ENCODE measurements at regions not wholly inside any gene's neighbourhood (a gene's known extent, or its start where the extent isn't known, plus 50 kb on each side); places are given as distances from the start of the nearest gene placed in this dataset.
"Not testable (repeated sequence)": the region's sequence is repeated elsewhere in the genome, so short reads cannot be mapped to it uniquely, and the experiment has no call there.

DNA sequence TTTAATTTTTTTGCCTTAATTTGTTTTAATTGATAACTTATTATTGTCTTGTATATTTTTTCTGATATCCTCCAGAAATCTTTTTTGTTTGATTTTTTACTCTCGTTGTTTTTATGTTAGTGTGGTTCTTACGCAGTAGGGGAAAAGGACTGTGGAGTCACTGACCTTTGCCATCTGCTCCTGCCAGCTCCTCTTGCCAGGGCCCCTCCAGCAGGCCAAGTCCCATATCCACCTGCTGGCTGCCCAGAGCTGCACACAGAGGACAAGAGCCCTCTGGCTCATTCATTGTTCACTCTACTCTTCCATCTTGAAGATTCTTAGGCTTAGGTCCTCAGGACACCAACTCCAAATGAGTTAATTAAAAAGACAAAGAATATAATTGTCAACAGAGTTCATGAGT is 316.4 kb upstream of the DUSP10 start:
- Histone ChIP-seq H3K27me3 (ENCODE audit: insufficient read depth, insufficient read length) (no peaks in the 10 kb centered on the region), H3K36me3 (ENCODE audit: insufficient read depth, insufficient read length, low read length) (no peaks in the 10 kb centered on the region), H3K4me3 (ENCODE audit: insufficient read length, low read depth) (no peak overlapping the region), H3K9me3 (ENCODE audit: insufficient read depth, low read length) (peaks cover 8% of the 10 kb centered on the region; the same call in 1 of the 2 replicates), H3K4me1 (ENCODE audit: insufficient read depth, insufficient read length) (no peaks in the 10 kb centered on the region), H3K9ac (ENCODE audit: insufficient read length, low read depth) (no peak overlapping the region)
- no peak for TF ChIP-seq YY1 (IDR thresholded peaks at IDR 0.05; ENCODE audit: insufficient read depth, insufficient read length)
- TF ChIP-seq ZNF274 (IDR thresholded peaks at IDR 0.05; ENCODE audit: low read depth, low read length), result no peak
- no peak for TF ChIP-seq SUZ12 (IDR thresholded peaks at IDR 0.05; ENCODE audit: extremely low read depth, insufficient read depth, insufficient read length)
- DNase-seq (ENCODE audit: low read depth, low spot score), result no peak

DNA sequence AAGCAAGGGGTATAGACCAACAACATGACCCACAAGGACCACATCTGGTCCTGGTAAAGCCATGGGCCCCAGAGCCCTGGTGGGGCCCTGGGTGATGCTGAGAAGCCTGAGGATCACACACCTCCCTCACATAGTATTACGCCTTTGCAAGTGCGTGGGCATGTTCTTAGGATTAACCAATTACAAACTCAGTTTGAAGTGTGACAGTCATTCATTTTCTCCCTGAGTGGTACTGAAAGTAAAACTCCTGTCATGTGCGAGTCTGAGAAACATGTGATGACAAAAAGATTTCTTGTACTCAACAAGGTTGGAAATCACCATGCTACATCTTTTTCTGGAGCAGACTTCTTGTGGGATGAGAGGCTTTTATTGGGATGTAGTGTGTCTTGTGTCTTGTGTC is 315.3 kb upstream of the DUSP10 start:
- Histone ChIP-seq H3K36me3 (ENCODE audit: insufficient read depth, insufficient read length, low read length) (no peaks in the 10 kb centered on the region), H3K9ac (ENCODE audit: insufficient read length, low read depth) (no peak overlapping the region)
- TF ChIP-seq ZNF274 (IDR thresholded peaks at IDR 0.05; ENCODE audit: low read depth, low read length), result no peak
- TF ChIP-seq SUZ12 (IDR thresholded peaks at IDR 0.05; ENCODE audit: extremely low read depth, insufficient read depth, insufficient read length), result no peak
- no peak for TF ChIP-seq YY1 (IDR thresholded peaks at IDR 0.05; ENCODE audit: insufficient read depth, insufficient read length)

DNA sequence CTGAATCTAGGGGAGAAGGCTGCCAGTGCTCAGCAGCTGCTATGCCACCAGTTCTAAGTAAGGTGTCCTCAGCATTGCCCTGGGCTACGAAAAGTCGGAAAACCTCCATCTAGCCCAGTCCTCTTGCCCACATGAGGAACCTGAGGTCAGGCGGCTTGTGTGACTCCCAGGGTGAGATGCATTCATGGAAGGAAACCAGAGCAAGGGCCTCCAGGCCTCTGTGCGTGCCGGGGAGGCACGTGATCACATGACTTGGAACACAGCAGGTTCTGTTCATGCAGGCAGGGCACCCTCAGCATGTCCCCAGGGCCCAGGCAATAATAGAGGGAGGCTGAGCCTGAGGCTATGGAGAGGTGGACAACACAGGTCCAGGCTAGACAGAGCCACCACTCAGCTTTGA is 312.5 kb upstream of the DUSP10 start:
- Histone ChIP-seq H3K27me3 (ENCODE audit: insufficient read depth, insufficient read length) (no peaks in the 10 kb centered on the region), H3K4me1 (ENCODE audit: insufficient read depth, insufficient read length) (no peaks in the 10 kb centered on the region), H3K4me3 (ENCODE audit: insufficient read length, low read depth) (no peak overlapping the region), H3K9me3 (ENCODE audit: insufficient read depth, low read length) (no peaks in the 10 kb centered on the region), H3K9ac (ENCODE audit: insufficient read length, low read depth) (no peak overlapping the region), H3K36me3 (ENCODE audit: insufficient read depth, insufficient read length, low read length) (no peaks in the 10 kb centered on the region)
- TF ChIP-seq SUZ12 (IDR thresholded peaks at IDR 0.05; ENCODE audit: extremely low read depth, insufficient read depth, insufficient read length), result no peak
- TF ChIP-seq YY1 (IDR thresholded peaks at IDR 0.05; ENCODE audit: insufficient read depth, insufficient read length), result no peak
- no peak for TF ChIP-seq ZNF274 (IDR thresholded peaks at IDR 0.05; ENCODE audit: low read depth, low read length)
- no peak for DNase-seq (ENCODE audit: low read depth, low spot score)

More for the DNA sequence above, 315.3 kb upstream of the DUSP10 start:
- Histone ChIP-seq H3K27me3 (ENCODE audit: insufficient read depth, insufficient read length) (no peaks in the 10 kb centered on the region), H3K9me3 (ENCODE audit: insufficient read depth, low read length) (no peaks in the 10 kb centered on the region), H3K4me3 (ENCODE audit: insufficient read length, low read depth) (no peak overlapping the region), H3K4me1 (ENCODE audit: insufficient read depth, insufficient read length) (no peaks in the 10 kb centered on the region)
- DNase-seq (ENCODE audit: low read depth, low spot score), result no peak

DNA sequence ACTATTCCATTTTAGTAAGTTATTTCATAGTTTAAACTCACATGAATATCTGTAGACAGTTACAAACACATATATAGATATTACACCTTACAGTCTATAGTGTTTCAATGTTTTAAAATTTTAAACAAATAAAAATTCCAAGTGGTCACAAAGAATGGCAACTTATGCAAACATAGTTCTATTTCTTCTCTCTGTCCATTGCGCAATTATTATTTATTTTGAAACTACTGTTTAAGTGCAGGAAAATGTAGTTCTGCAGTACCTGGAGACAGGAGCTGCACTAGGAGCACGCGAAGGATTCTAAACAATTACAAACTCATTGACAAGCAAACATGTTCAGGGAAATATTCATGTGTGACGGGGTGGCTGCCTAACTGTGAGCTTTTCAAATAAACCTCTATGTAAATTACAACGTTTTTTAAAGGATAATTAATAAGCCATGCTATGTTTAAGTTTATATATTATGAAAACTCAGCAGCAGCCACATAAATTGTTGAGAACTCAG is 312.0 kb upstream of the DUSP10 start:
- no peak overlapping the region for H3K4me3 ChIP-seq (ENCODE audit: insufficient read length, low read depth)
- no peak overlapping the region for H3K9ac ChIP-seq (ENCODE audit: insufficient read length, low read depth)
- no peaks in the 10 kb centered on the region for H3K27me3 ChIP-seq (ENCODE audit: insufficient read depth, insufficient read length)
- DNase-seq (ENCODE audit: low read depth, low spot score), result no peak
- no peaks in the 10 kb centered on the region for H3K36me3 ChIP-seq (ENCODE audit: insufficient read depth, insufficient read length, low read length)
- no peaks in the 10 kb centered on the region for H3K4me1 ChIP-seq (ENCODE audit: insufficient read depth, insufficient read length)
- TF ChIP-seq ZNF274 (IDR thresholded peaks at IDR 0.05; ENCODE audit: low read depth, low read length), result no peak
- no peak for TF ChIP-seq YY1 (IDR thresholded peaks at IDR 0.05; ENCODE audit: insufficient read depth, insufficient read length)
- TF ChIP-seq SUZ12 (IDR thresholded peaks at IDR 0.05; ENCODE audit: extremely low read depth, insufficient read depth, insufficient read length), result no peak
- H3K9me3 ChIP-seq (ENCODE audit: insufficient read depth, low read length), result no peaks in the 10 kb centered on the region

DNA sequence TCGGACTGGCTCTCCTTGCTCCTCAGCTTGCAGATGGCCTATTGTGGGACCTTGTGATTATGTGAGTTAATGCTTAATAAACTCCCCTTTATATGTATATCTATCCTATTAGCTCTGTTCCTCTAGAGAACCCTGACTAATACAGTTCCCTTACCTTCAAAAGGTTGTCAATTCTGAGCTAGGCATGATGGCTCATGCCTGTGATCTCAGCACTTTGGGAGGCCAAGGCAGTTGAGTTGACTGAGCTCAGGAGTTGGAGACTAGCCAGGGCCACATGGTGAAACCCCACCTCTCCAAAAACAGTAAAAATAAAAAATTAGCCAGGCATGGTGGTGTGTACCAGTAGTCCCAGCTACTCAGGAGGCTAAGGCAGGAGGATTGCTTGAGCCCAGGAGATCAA is 309.4 kb upstream of the DUSP10 start:
- H3K36me3 ChIP-seq (ENCODE audit: insufficient read depth, insufficient read length, low read length); H3K4me3 ChIP-seq (ENCODE audit: insufficient read length, low read depth); H3K27me3 ChIP-seq (ENCODE audit: insufficient read depth, insufficient read length); DNase-seq (ENCODE audit: low read depth, low spot score); H3K9ac ChIP-seq (ENCODE audit: insufficient read length, low read depth); H3K4me1 ChIP-seq (ENCODE audit: insufficient read depth, insufficient read length); H3K9me3 ChIP-seq (ENCODE audit: insufficient read depth, low read length): not testable (repeated sequence)

DNA sequence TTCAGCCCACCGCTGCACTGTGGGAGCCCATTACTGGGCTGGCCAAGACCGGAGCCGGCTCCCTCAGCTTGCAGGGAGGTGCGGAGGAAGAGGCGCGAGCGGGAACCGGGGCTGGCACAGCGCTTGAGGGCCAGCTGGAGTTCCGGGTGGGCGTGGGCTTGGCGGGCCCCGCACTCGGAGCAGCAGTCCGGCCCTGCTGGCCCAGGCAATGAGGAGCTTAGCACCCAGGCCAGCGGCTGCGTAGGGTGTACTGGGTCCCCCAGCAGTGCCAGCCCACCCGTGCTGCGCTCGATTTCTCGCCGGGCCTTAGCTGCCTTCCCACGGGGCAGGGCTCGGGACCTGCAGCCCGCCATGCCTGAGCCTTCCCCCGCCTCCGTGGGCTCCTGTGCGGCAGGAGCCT is 307.8 kb upstream of the DUSP10 start:
- H3K27me3 ChIP-seq (ENCODE audit: insufficient read depth, insufficient read length); H3K9ac ChIP-seq (ENCODE audit: insufficient read length, low read depth); DNase-seq (ENCODE audit: low read depth, low spot score); H3K36me3 ChIP-seq (ENCODE audit: insufficient read depth, insufficient read length, low read length); H3K4me3 ChIP-seq (ENCODE audit: insufficient read length, low read depth); H3K4me1 ChIP-seq (ENCODE audit: insufficient read depth, insufficient read length); H3K9me3 ChIP-seq (ENCODE audit: insufficient read depth, low read length): not testable (repeated sequence)

DNA sequence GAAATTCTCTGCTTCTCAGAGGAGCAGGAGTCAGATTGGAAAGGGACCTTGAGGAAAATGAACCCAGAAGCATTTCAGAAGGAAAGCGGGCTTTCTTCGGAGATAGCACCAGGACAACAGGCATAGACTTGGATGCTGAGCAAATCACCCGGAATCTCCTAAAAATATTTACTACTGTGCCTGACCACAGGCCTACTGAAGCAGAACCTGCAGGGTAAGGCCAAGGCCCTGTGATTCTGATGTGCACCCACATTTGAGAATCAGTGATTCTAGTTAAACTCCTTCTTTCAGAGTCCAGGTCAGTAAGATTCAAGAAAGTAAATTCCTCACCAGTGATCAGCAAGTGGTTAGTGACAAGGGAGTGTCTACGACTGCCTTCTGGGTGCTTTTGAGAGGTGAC is 307.3 kb upstream of the DUSP10 start:
- Histone ChIP-seq H3K4me3 (ENCODE audit: insufficient read length, low read depth) (no peak overlapping the region), H3K9me3 (ENCODE audit: insufficient read depth, low read length) (no peaks in the 10 kb centered on the region), H3K4me1 (ENCODE audit: insufficient read depth, insufficient read length) (no peaks in the 10 kb centered on the region), H3K9ac (ENCODE audit: insufficient read length, low read depth) (no peak overlapping the region), H3K36me3 (ENCODE audit: insufficient read depth, insufficient read length, low read length) (no peaks in the 10 kb centered on the region), H3K27me3 (ENCODE audit: insufficient read depth, insufficient read length) (no peaks in the 10 kb centered on the region)
- DNase-seq (ENCODE audit: low read depth, low spot score), result no peak
- TF ChIP-seq SUZ12 (IDR thresholded peaks at IDR 0.05; ENCODE audit: extremely low read depth, insufficient read depth, insufficient read length) (no peak), YY1 (IDR thresholded peaks at IDR 0.05; ENCODE audit: insufficient read depth, insufficient read length) (no peak), ZNF274 (IDR thresholded peaks at IDR 0.05; ENCODE audit: low read depth, low read length) (no peak)

DNA sequence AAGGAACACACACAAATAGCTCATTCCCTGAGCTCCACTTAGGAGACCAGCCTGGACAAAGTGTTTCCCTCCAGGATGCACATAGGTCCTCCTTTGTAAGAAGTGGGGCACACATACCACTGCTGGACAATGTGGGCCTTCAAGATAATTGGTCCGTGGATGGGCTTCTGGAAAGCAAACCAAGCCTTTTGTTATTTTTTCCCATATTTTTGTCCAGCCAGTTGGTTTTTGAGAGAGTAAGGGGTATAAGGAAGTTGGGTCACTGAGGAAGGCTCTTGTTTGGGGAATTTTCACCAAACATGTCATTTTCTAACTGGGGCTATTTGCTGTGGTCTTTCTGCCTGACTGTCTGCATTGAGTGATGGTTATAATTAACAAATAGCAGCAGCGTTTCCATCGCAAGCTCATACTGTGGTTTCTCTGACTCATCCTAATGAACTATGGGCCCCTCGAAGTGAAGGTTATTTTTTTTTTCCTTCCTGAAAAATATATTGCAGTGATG is 306.3 kb upstream of the DUSP10 start:
- TF ChIP-seq SUZ12 (IDR thresholded peaks at IDR 0.05; ENCODE audit: extremely low read depth, insufficient read depth, insufficient read length), result no peak
- TF ChIP-seq ZNF274 (IDR thresholded peaks at IDR 0.05; ENCODE audit: low read depth, low read length), result no peak
- TF ChIP-seq YY1 (IDR thresholded peaks at IDR 0.05; ENCODE audit: insufficient read depth, insufficient read length), result no peak

More for the DNA sequence above, 306.3 kb upstream of the DUSP10 start:
- no peaks in the 10 kb centered on the region for H3K27me3 ChIP-seq (ENCODE audit: insufficient read depth, insufficient read length)
- no peak overlapping the region for H3K9ac ChIP-seq (ENCODE audit: insufficient read length, low read depth)
- DNase-seq (ENCODE audit: low read depth, low spot score), result no peak
- no peaks in the 10 kb centered on the region for H3K4me1 ChIP-seq (ENCODE audit: insufficient read depth, insufficient read length)
- H3K36me3 ChIP-seq (ENCODE audit: insufficient read depth, insufficient read length, low read length), result no peaks in the 10 kb centered on the region
- H3K9me3 ChIP-seq (ENCODE audit: insufficient read depth, low read length), result no peaks in the 10 kb centered on the region
- no peak overlapping the region for H3K4me3 ChIP-seq (ENCODE audit: insufficient read length, low read depth)

Measured in NT2/D1 (cell line).